ENCODE measurements at regions not wholly inside any gene's neighbourhood (a gene's known extent, or its start where the extent isn't known, plus 50 kb on each side); places are given as distances from the start of the nearest gene placed in this dataset.

- DNase-seq (ENCODE audit: low spot score in 2 of 2) = no peak
- Histone ChIP-seq H3K27me3 (no peaks in the 10 kb centered on the region), H3K9me3 (peaks cover 0 to 32% (median 0%) of the 10 kb centered on the region in 4 donors), H3K36me3 (peaks cover 0 to 8% (median 0%) of the 10 kb centered on the region in 3 donors), H3K4me1 (peaks cover 0 to 4% (median 0%) of the 10 kb centered on the region in 4 donors), H3K4me3 (no peak overlapping the region), H3K27ac (no peak overlapping the region)
- 63 to 66% methylated on average over 2 of the region's 2 CpGs for WGBS, 2 donors
- TF ChIP-seq CTCF (IDR thresholded peaks at IDR 0.05) (no peak), EP300 (IDR thresholded peaks at IDR 0.05) (no peak), POLR2A (IDR thresholded peaks at IDR 0.05) (no peak)
Observed at GRCh38 chr4:13302876-13303275, 181.3 kb downstream of the RAB28 start.

- TF ChIP-seq POLR2A (IDR thresholded peaks at IDR 0.05) (no peak), CTCF (IDR thresholded peaks at IDR 0.05) (no peak), EP300 (IDR thresholded peaks at IDR 0.05) (no peak)
- H3K9me3 ChIP-seq = peaks cover 0 to 47% (median 0%) of the 10 kb centered on the region in 4 donors
- H3K27ac ChIP-seq = no peak overlapping the region
- H3K4me1 ChIP-seq = peaks cover 0 to 4% (median 0%) of the 10 kb centered on the region in 4 donors
- WGBS, 2 donors = 92 to 94% methylated on average over 2 of the region's 2 CpGs
- no peak overlapping the region for H3K4me3 ChIP-seq
- no peaks in the 10 kb centered on the region for H3K27me3 ChIP-seq
- peaks cover 0 to 8% (median 0%) of the 10 kb centered on the region in 3 donors for H3K36me3 ChIP-seq
- no peak for DNase-seq (ENCODE audit: low spot score in 2 of 2)
Observed at GRCh38 chr4:13299343-13299742, 184.8 kb downstream of the RAB28 start.

- no peak for DNase-seq (ENCODE audit: low spot score in 2 of 2)
- Histone ChIP-seq H3K4me1 (peaks cover 0 to 4% (median 0%) of the 10 kb centered on the region in 4 donors), H3K9me3 (peaks cover 0 to 47% (median 0%) of the 10 kb centered on the region in 4 donors), H3K27ac (no peak overlapping the region), H3K27me3 (no peaks in the 10 kb centered on the region), H3K36me3 (peaks cover 0 to 8% (median 0%) of the 10 kb centered on the region in 3 donors), H3K4me3 (no peak overlapping the region)
- TF ChIP-seq EP300 (IDR thresholded peaks at IDR 0.05) (no peak), POLR2A (IDR thresholded peaks at IDR 0.05) (no peak), CTCF (IDR thresholded peaks at IDR 0.05) (no peak)
- WGBS, 2 donors = 68 to 76% methylated on average over 15 of the region's 15 CpGs
Observed at GRCh38 chr4:13298655-13299054, 185.5 kb downstream of the RAB28 start.

- 87 to 93% methylated on average over 1 of the region's 1 CpG for whole genome bisulfite sequencing, 2 donors
- DNase-seq (ENCODE audit: low spot score in 2 of 2) = no peak
- no peaks in the 10 kb centered on the region for H3K4me1 ChIP-seq
- no peaks in the 10 kb centered on the region for H3K27me3 ChIP-seq
- H3K27ac ChIP-seq = no peak overlapping the region
- TF ChIP-seq EP300 (IDR thresholded peaks at IDR 0.05) (no peak), POLR2A (IDR thresholded peaks at IDR 0.05) (no peak), CTCF (IDR thresholded peaks at IDR 0.05) (no peak)
- H3K36me3 ChIP-seq = peaks cover 0 to 8% (median 0%) of the 10 kb centered on the region in 3 donors
- H3K9me3 ChIP-seq = peaks cover 0 to 47% (median 0%) of the 10 kb centered on the region in 4 donors
- H3K4me3 ChIP-seq = no peak overlapping the region
Observed at GRCh38 chr4:13296986-13297385, 187.2 kb downstream of the RAB28 start.

- Histone ChIP-seq H3K27me3 (no peaks in the 10 kb centered on the region), H3K4me3 (no peak overlapping the region), H3K9me3 (peaks cover 0 to 35% (median 0%) of the 10 kb centered on the region in 4 donors), H3K4me1 (no peaks in the 10 kb centered on the region), H3K27ac (no peak overlapping the region), H3K36me3 (peaks cover 0 to 8% (median 0%) of the 10 kb centered on the region in 3 donors)
- DNase-seq (ENCODE audit: low spot score in 2 of 2) = no peak
- TF ChIP-seq CTCF (IDR thresholded peaks at IDR 0.05) (no peak), POLR2A (IDR thresholded peaks at IDR 0.05) (no peak), EP300 (IDR thresholded peaks at IDR 0.05) (no peak)
- WGBS, 2 donors = 61 to 70% methylated on average over 5 of the region's 5 CpGs
Observed at GRCh38 chr4:13294961-13295605, 189.1 kb downstream of the RAB28 start.

Measured in tibial nerve (tissue), 4 donors.